ENCODE measurements at regions not wholly inside any gene's neighbourhood (a gene's known extent, or its start where the extent isn't known, plus 50 kb on each side); places are given as distances from the start of the nearest gene placed in this dataset.

- no peak for TF ChIP-seq CTCF (IDR thresholded peaks at IDR 0.05; ENCODE audit: low read depth, low read length, poor library complexity, severe bottlenecking)
- no peak for TF ChIP-seq EZH2phosphoT487 (IDR thresholded peaks at IDR 0.05; ENCODE audit: borderline replicate concordance, low read length)
Observed at GRCh38 chr16:5455110-5455509, 357.5 kb upstream of the EEF2KMT start.
